ENCODE measurements at regions not wholly inside any gene's neighbourhood (a gene's known extent, or its start where the extent isn't known, plus 50 kb on each side); places are given as distances from the start of the nearest gene placed in this dataset.

GRCh38 chr2:196431957-196432356 is 207.6 kb upstream of the CCDC150 start:
- no peak overlapping the region for H3K4me2 ChIP-seq
- WGBS (ENCODE audit: low lambda C conversion rate, missing lambda C conversion rate), result 59% methylated on average over 4 of the region's 4 CpGs
- no peaks in the 10 kb centered on the region for H3K9me2 ChIP-seq (replicated peaks; ENCODE audit: insufficient read depth)
- H2AFZ ChIP-seq, result no peak overlapping the region
- no peaks in the 10 kb centered on the region for H3K27me3 ChIP-seq
- no peaks in the 10 kb centered on the region for H3K9me3 ChIP-seq (ENCODE audit: low read depth)
- TF ChIP-seq CTCF (IDR thresholded peaks at IDR 0.05; ENCODE audit: poor library complexity), result peak; percentile 42
- TF ChIP-seq EZH2phosphoT487 (IDR thresholded peaks at IDR 0.05; ENCODE audit: low read depth, severe bottlenecking, unreplicated experiment), result no peak
- DNase-seq (ENCODE audit: low spot score), result no peak
- H3K4me1 ChIP-seq (ENCODE audit: insufficient read depth), result no peaks in the 10 kb centered on the region
- H3K27ac ChIP-seq, result no peak overlapping the region
- H3K36me3 ChIP-seq (replicated peaks; ENCODE audit: insufficient read depth, low read depth), result no peaks in the 10 kb centered on the region
- no peaks in the 10 kb centered on the region for H4K20me1 ChIP-seq (ENCODE audit: insufficient read depth, poor library complexity, severe bottlenecking)
- H3K4me3 ChIP-seq, result no peak overlapping the region
- no peaks in the 10 kb centered on the region for H3K79me2 ChIP-seq

- H3K79me2 ChIP-seq, result no peaks in the 10 kb centered on the region
- no peaks in the 10 kb centered on the region for H3K9me2 ChIP-seq (replicated peaks; ENCODE audit: insufficient read depth)
- no peaks in the 10 kb centered on the region for H3K4me1 ChIP-seq (ENCODE audit: insufficient read depth)
- DNase-seq (ENCODE audit: low spot score), result no peak
- H3K36me3 ChIP-seq (replicated peaks; ENCODE audit: insufficient read depth, low read depth), result no peaks in the 10 kb centered on the region
- no peaks in the 10 kb centered on the region for H3K9me3 ChIP-seq (ENCODE audit: low read depth)
- H3K27ac ChIP-seq, result no peak overlapping the region
- H2AFZ ChIP-seq, result no peak overlapping the region
- H3K4me2 ChIP-seq, result no peak overlapping the region
- H3K27me3 ChIP-seq, result no peaks in the 10 kb centered on the region
- H4K20me1 ChIP-seq (ENCODE audit: insufficient read depth, poor library complexity, severe bottlenecking), result no peaks in the 10 kb centered on the region
- TF ChIP-seq CTCF (IDR thresholded peaks at IDR 0.05; ENCODE audit: poor library complexity), result no peak
- TF ChIP-seq EZH2 (IDR thresholded peaks at IDR 0.05; ENCODE audit: borderline replicate concordance), result no peak
- no peak for TF ChIP-seq EZH2phosphoT487 (IDR thresholded peaks at IDR 0.05; ENCODE audit: low read depth, severe bottlenecking, unreplicated experiment)
- no peak overlapping the region for H3K4me3 ChIP-seq
- WGBS (ENCODE audit: low lambda C conversion rate, missing lambda C conversion rate), result 94% methylated on average over 13 of the region's 13 CpGs
Observed at GRCh38 chr2:196433116-196433515, 206.4 kb upstream of the CCDC150 start.

GRCh38 chr2:196434217-196434616 is 205.3 kb upstream of the CCDC150 start:
- DNase-seq (ENCODE audit: low spot score), result no peak
- Histone ChIP-seq H3K4me1 (ENCODE audit: insufficient read depth) (no peaks in the 10 kb centered on the region), H4K20me1 (ENCODE audit: insufficient read depth, poor library complexity, severe bottlenecking) (no peaks in the 10 kb centered on the region), H3K27ac (no peak overlapping the region), H3K4me2 (no peak overlapping the region), H3K79me2 (no peaks in the 10 kb centered on the region), H3K36me3 (replicated peaks; ENCODE audit: insufficient read depth, low read depth) (no peaks in the 10 kb centered on the region), H3K4me3 (no peak overlapping the region), H2AFZ (no peak overlapping the region), H3K9me3 (ENCODE audit: low read depth) (no peaks in the 10 kb centered on the region), H3K27me3 (no peaks in the 10 kb centered on the region), H3K9me2 (replicated peaks; ENCODE audit: insufficient read depth) (no peaks in the 10 kb centered on the region)
- 93% methylated on average over 5 of the region's 5 CpGs for WGBS (ENCODE audit: low lambda C conversion rate, missing lambda C conversion rate)
- TF ChIP-seq EZH2 (IDR thresholded peaks at IDR 0.05; ENCODE audit: borderline replicate concordance) (no peak), EZH2phosphoT487 (IDR thresholded peaks at IDR 0.05; ENCODE audit: low read depth, severe bottlenecking, unreplicated experiment) (no peak), CTCF (IDR thresholded peaks at IDR 0.05; ENCODE audit: poor library complexity) (no peak)

GRCh38 chr2:196435189-196435588 is 204.3 kb upstream of the CCDC150 start:
- Histone ChIP-seq H2AFZ (no peak overlapping the region), H3K9me2 (replicated peaks; ENCODE audit: insufficient read depth) (no peaks in the 10 kb centered on the region), H3K4me3 (no peak overlapping the region), H3K36me3 (replicated peaks; ENCODE audit: insufficient read depth, low read depth) (no peaks in the 10 kb centered on the region), H4K20me1 (ENCODE audit: insufficient read depth, poor library complexity, severe bottlenecking) (no peaks in the 10 kb centered on the region), H3K79me2 (no peaks in the 10 kb centered on the region), H3K27ac (no peak overlapping the region), H3K27me3 (no peaks in the 10 kb centered on the region), H3K9me3 (ENCODE audit: low read depth) (no peaks in the 10 kb centered on the region), H3K4me1 (ENCODE audit: insufficient read depth) (no peaks in the 10 kb centered on the region), H3K4me2 (no peak overlapping the region)
- DNase-seq (ENCODE audit: low spot score), result no peak
- no peak for TF ChIP-seq EZH2 (IDR thresholded peaks at IDR 0.05; ENCODE audit: borderline replicate concordance)
- no peak for TF ChIP-seq CTCF (IDR thresholded peaks at IDR 0.05; ENCODE audit: poor library complexity)
- no peak for TF ChIP-seq EZH2phosphoT487 (IDR thresholded peaks at IDR 0.05; ENCODE audit: low read depth, severe bottlenecking, unreplicated experiment)

All from hepatocyte (in vitro differentiated cells).